Transverse colon (tissue), 4 donors: ENCODE measurements at regions not wholly inside any gene's neighbourhood (a gene's known extent, or its start where the extent isn't known, plus 50 kb on each side); places are given as distances from the start of the nearest gene placed in this dataset.

Experiments used
- DNase-seq: peaks from one replicate; pipeline ENCODE4 v3.0.0-alpha.2; 2019
- H3K27ac ChIP-seq, 4 donors: fragments of 200-600 bp; sonication (generic); 2 replicates each; pipeline ENCODE4 v1.5.1; 2016 to 2018; ENCODE audit warnings: inconsistent platforms in 4 of 4
- H3K27me3 ChIP-seq: fragments of 200-600 bp; sonication (generic); 2 replicates; pipeline ENCODE4 v1.5.1; 2017; ENCODE audit warnings: inconsistent platforms
- H3K36me3 ChIP-seq, 4 donors: fragments of 200-600 bp; sonication (generic); 2 replicates each; pipeline ENCODE4 v1.5.1; 2017 to 2019; ENCODE audit warnings: inconsistent platforms in 4 of 4
- H3K4me1 ChIP-seq, 4 donors: fragments of 200-600 bp; sonication (generic); 2 replicates each; pipeline ENCODE4 v1.5.1; 2017 to 2020; ENCODE audit warnings: inconsistent platforms in 4 of 4
- H3K4me3 ChIP-seq, 4 donors: fragments of 200-600 bp; sonication (generic); 1 replicate in 1 of 4; 2 replicates in 3 of 4; pipeline versions ENCODE4 v1.5.1 to v1.6.1; 2017 to 2019; ENCODE audit warnings: inconsistent platforms in 4 of 4
- H3K9me3 ChIP-seq, 2 donors: fragments of 200-600 bp; sonication (generic); 2 replicates each; pipeline ENCODE4 v1.5.1; 2017 to 2019; ENCODE audit warnings: inconsistent platforms in 2 of 2
- CTCF ChIP-seq, 5 experiments: fragments of 200-600 bp in 3 of 5; fragments of 450-650 bp in 2 of 5; sonication (generic) in 3 of 5; IDR thresholded peaks; 1 replicate in 2 of 5; 2 replicates in 3 of 5; pipeline ENCODE4 v1.5.1; 2016 to 2017; ENCODE audit warnings: antibody characterized with exemption in 5 of 5, inconsistent platforms in 3 of 5, mild to moderate bottlenecking in 2 of 5, moderate library complexity in 1 of 5
- EP300 ChIP-seq: sonication (generic); formaldehyde crosslinking; IDR thresholded peaks from one replicate; pipeline ENCODE4 v1.6.1; 2017; ENCODE audit warnings: antibody characterized with exemption, low read depth
- POLR2A ChIP-seq: fragments of 450-650 bp; IDR thresholded peaks from one replicate; pipeline ENCODE4 v1.6.1; 2016; ENCODE audit warnings: antibody characterized with exemption, mild to moderate bottlenecking, moderate library complexity
- POLR2AphosphoS5 ChIP-seq, 3 donors: sonication (generic); formaldehyde crosslinking; IDR thresholded peaks; one replicate each; pipeline ENCODE4 v1.6.1; 2016; ENCODE audit warnings: antibody characterized with exemption in 3 of 3
- WGBS, 2 donors: methylation state at CpG; one replicate each; pipeline ENCODE4 v1.1.5; 2018; ENCODE audit warnings: low coverage in 1 of 2; 5-methylcytosine and 5-hydroxymethylcytosine counted together
- in situ Hi-C, 4 donors: fragments of 200-750 bp; cut with MboI; loops; one replicate each; pipeline versions ENCODE4 v1.15.0 to v1.15.1; 2017; ENCODE audit warnings: low sequenced_read_pairs in 3 of 4, low pct_ligation_motif_present in 1 of 4, low pct_unique_long_range_greater_than_20kb in 1 of 4
- intact Hi-C: fragments of 100-400 bp; cut with DNase I; formaldehyde crosslinking; loops from one replicate; pipeline ENCODE4 v1.15.1; 2023; ENCODE audit warnings: low total_unique reads

- H3K4me3 ChIP-seq = no peak overlapping the region
- H3K27ac ChIP-seq = no peak overlapping the region
- in situ Hi-C loops (loop anchor here in 1 of 4 donors (25.0 kb wide), 1 partner anchor 112 kb away; no protein-coding TSS in a partner anchor), intact Hi-C loops (no loop called here)
- H3K9me3 ChIP-seq = no peaks in the 10 kb centered on the region
- no peaks in the 10 kb centered on the region for H3K4me1 ChIP-seq
- 75 to 90% methylated on average over 5 to 8 of the region's 8 CpGs for WGBS, 2 donors
- no peaks in the 10 kb centered on the region for H3K36me3 ChIP-seq
- no peak for TF ChIP-seq POLR2AphosphoS5 (IDR thresholded peaks at IDR 0.05)
- TF ChIP-seq CTCF (IDR thresholded peaks at IDR 0.05) = no peak
- TF ChIP-seq EP300 = no peak
- TF ChIP-seq POLR2A = no peak
- DNase-seq = no peak
- no peaks in the 10 kb centered on the region for H3K27me3 ChIP-seq
Measured at GRCh38 chr22:47698906-47699305, 936.5 kb downstream of the TBC1D22A start.

GRCh38 chr22:47697861-47698260, 935.4 kb downstream of the TBC1D22A start:
- intact Hi-C loops (no loop called here), in situ Hi-C loops (loop anchor here in 1 of 4 donors (25.0 kb wide), 1 partner anchor 111 kb away; no protein-coding TSS in a partner anchor)
- TF ChIP-seq POLR2A = no peak
- TF ChIP-seq CTCF (IDR thresholded peaks at IDR 0.05) = no peak
- no peak for TF ChIP-seq POLR2AphosphoS5 (IDR thresholded peaks at IDR 0.05)
- no peak for DNase-seq
- Histone ChIP-seq H3K4me3 (no peak overlapping the region), H3K36me3 (no peaks in the 10 kb centered on the region), H3K27me3 (no peaks in the 10 kb centered on the region), H3K4me1 (no peaks in the 10 kb centered on the region), H3K9me3 (no peaks in the 10 kb centered on the region), H3K27ac (no peak overlapping the region)
- WGBS, 2 donors = 32 to 57% methylated on average over 1 of the region's 1 CpG

- in situ Hi-C loops = loop anchor here in 1 of 4 donors (25.0 kb wide), 1 partner anchor 109 kb away; no protein-coding TSS in a partner anchor
- no peaks in the 10 kb centered on the region for H3K4me1 ChIP-seq
- no peak for DNase-seq
Measured at GRCh38 chr22:47696776-47697175, 934.3 kb downstream of the TBC1D22A start.

GRCh38 chr22:47695176-47695575, 932.7 kb downstream of the TBC1D22A start:
- DNase-seq = no peak
- WGBS, 2 donors = 72% methylated on average over 5 of the region's 5 CpGs; no CpG with 5 or more reads in 1 of the 2 donors
- Histone ChIP-seq H3K27ac (no peak overlapping the region), H3K9me3 (no peaks in the 10 kb centered on the region), H3K27me3 (no peaks in the 10 kb centered on the region), H3K4me3 (no peak overlapping the region), H3K4me1 (no peaks in the 10 kb centered on the region), H3K36me3 (no peaks in the 10 kb centered on the region)
- intact Hi-C loops = no loop called here
- in situ Hi-C loops = loop anchor here in 1 of 4 donors (25.0 kb wide), 1 partner anchor 108 kb away; no protein-coding TSS in a partner anchor
- TF ChIP-seq EP300 (no peak), POLR2A (no peak), CTCF (IDR thresholded peaks at IDR 0.05) (no peak), POLR2AphosphoS5 (IDR thresholded peaks at IDR 0.05) (no peak)

More at GRCh38 chr22:47696776-47697175, 934.3 kb downstream of the TBC1D22A start:
- Histone ChIP-seq H3K27me3 (no peaks in the 10 kb centered on the region), H3K27ac (no peak overlapping the region), H3K36me3 (no peaks in the 10 kb centered on the region), H3K9me3 (no peaks in the 10 kb centered on the region), H3K4me3 (no peak overlapping the region)
- WGBS, 2 donors = 51 to 63% methylated on average over 3 of the region's 3 CpGs
- intact Hi-C loops = no loop called here
- TF ChIP-seq CTCF (IDR thresholded peaks at IDR 0.05) (no peak), EP300 (no peak), POLR2AphosphoS5 (IDR thresholded peaks at IDR 0.05) (no peak), POLR2A (no peak)
